GM12873 (cell line): ENCODE measurements at regions not wholly inside any gene's neighbourhood (a gene's known extent, or its start where the extent isn't known, plus 50 kb on each side); places are given as distances from the start of the nearest gene placed in this dataset.

Experiments used
- TF ChIP-seq, protein P1 (sequence below): IDR thresholded peaks from 2 replicates; pipeline ENCODE4 v1.5.1; 2012; ENCODE audit warnings: low read depth, mild to moderate bottlenecking, moderate library complexity, low read length, control low read depth; ENCODE audit not compliant: insufficient read depth; ENCODE audit errors: missing control alignments

- TF ChIP-seq, protein P1, sequence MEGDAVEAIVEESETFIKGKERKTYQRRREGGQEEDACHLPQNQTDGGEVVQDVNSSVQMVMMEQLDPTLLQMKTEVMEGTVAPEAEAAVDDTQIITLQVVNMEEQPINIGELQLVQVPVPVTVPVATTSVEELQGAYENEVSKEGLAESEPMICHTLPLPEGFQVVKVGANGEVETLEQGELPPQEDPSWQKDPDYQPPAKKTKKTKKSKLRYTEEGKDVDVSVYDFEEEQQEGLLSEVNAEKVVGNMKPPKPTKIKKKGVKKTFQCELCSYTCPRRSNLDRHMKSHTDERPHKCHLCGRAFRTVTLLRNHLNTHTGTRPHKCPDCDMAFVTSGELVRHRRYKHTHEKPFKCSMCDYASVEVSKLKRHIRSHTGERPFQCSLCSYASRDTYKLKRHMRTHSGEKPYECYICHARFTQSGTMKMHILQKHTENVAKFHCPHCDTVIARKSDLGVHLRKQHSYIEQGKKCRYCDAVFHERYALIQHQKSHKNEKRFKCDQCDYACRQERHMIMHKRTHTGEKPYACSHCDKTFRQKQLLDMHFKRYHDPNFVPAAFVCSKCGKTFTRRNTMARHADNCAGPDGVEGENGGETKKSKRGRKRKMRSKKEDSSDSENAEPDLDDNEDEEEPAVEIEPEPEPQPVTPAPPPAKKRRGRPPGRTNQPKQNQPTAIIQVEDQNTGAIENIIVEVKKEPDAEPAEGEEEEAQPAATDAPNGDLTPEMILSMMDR = no peak
These were observed 113.2 kb upstream of the MAF start for GRCh38 chr16:79713609-79714309.

- TF ChIP-seq, protein P1 = no peak
These were observed 111.7 kb upstream of the MAF start for GRCh38 chr16:79712276-79712675.

DNA sequence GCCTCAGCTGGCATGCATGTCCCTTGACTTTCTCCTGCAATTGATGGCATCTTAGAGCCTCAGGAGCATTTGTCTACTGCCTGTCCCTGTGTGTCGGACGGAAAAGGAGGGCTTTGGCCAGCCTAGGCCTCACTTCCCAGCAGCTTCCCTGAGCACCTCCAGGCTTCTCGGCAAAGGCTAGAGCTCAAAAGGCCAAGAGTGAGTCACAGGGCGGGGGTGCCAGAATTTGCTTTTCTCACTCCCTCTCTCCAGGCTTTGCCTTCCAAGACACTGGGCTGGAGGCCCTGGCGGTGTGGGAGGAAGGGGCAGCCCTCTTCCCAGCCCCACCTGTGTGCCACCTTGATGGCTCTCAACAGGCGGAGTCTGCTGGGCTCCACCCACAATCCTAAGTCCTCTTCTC, 107.3 kb upstream of the MAF start:
- TF ChIP-seq, protein P1 = no peak

DNA sequence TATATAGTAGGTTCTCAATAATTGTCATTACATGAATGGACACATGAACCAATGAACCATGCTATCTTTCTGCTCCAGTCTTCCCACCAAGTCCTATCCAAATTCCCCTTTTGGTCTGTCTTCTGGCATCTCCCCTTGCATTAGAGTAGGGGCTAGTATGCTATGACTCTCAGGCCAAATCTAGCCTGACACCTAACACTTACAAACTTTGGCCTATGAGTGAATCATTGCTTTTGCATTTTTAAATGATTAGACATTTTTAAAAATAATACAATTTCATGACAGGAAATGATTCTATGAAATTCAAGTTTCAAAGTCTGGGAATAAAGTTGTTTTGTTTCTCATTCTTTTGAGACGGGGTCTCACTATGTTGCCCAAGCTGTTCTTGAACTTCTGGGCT, 102.5 kb upstream of the MAF start:
- TF ChIP-seq, protein P1 = no peak

DNA sequence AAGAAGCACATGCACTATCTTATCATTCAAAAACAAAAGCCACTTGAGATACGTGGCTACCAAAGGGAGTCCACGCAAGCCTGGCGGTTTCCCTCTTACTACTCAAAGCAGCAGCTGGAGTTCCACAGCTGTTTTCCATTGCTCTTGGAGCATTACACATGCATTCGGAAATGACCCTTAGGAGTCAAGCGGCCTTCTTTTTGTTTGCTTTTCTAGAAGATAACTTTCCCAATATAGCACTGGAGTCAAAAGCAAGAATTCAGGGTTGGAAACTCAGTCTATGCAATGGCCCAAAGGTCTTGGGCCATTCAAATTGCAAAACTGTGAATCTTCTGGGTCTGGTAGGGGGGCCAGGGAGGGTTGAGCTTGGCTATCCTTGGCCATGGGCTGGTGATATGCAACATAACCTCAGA, 97.8 kb upstream of the MAF start:
- TF ChIP-seq, protein P1 = no peak

DNA sequence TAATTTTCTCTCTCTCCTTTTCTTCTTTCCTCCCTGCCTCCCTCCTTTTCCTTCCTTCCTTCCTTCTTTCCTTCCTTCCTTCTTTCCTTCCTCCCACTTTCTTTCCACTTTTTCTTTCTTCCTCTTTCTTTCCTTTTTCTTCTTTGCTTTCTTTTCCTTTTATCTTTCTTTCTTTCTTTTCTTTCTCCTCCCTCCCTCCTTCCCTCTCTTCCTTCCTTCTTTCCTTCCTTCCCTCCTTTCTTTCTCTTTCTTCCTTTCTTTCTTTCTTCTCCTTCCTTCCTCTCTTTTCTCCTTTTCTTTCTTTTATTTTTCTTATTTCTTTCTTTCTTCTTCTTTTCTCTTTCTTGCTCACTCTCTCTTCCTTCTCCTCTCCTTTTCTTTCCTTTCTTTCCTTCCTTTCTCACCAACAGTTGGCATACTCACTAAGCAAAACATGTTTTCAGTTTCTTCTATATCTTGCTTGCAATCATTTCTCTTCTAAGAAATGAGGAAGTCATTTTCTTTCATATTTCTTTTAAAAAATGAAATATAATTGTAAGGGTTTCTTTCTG, 97.1 kb upstream of the MAF start:
- TF ChIP-seq, protein P1 = no peak

DNA sequence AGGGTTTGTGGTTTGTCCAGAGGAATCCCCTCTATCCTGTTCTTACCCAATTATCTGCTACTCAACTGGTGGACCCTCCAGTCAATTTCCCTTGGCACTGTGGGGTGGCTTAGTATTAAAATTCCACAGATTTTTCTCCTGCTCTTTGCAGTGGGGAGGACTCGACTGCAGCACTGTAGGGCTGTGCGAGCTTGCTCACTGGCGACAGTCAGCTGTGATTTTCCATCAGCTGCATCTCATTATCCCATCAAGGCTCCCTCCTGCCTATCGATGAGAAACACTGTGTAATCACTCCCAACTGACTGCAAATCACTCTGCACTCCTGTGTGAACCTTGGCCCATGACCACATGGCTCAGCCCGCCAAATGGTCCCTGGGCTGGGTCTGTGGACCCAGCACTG, 90.5 kb upstream of the MAF start:
- TF ChIP-seq, protein P1 = no peak
